NOMO-1 treated with DMSO at 0.1 percent for 48 hours (cell line): ENCODE measurements at regions not wholly inside any gene's neighbourhood (a gene's known extent, or its start where the extent isn't known, plus 50 kb on each side); places are given as distances from the start of the nearest gene placed in this dataset.

Experiments
- DNase-seq: peaks from one replicate; lab custom pipeline; 2025; ENCODE audit not compliant: unreplicated experiment; lab: John Stamatoyannopoulos, UW

DNA sequence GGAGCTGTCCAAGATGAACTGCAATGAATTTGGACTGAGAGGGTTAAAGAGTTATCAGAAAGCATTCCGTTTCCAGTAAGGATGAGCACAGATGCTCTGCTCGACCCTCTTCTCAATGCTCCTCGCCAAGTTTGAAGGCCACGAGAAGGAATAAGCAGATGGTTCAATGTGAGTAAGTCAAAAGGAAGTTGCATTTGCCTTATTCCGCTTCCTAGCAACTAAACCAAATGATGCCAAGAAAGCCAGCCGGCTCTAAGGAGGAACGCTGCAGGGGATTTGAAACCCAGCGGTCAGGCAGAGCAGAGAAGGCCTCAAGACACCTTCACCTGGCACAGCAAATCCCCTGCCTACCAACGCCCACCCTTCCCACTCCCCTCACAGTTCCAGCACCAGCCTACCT, 52.1 kb upstream of the CNEP1R1 start:
- no peak for DNase-seq
